ENCODE measurements at regions not wholly inside any gene's neighbourhood (a gene's known extent, or its start where the extent isn't known, plus 50 kb on each side); places are given as distances from the start of the nearest gene placed in this dataset.
A peak's percentile ranks its signal among the peaks of the same experiment; 100 is the strongest.
"Not testable (repeated sequence)": the region's sequence is repeated elsewhere in the genome, so short reads cannot be mapped to it uniquely, and the experiment has no call there.

DNA sequence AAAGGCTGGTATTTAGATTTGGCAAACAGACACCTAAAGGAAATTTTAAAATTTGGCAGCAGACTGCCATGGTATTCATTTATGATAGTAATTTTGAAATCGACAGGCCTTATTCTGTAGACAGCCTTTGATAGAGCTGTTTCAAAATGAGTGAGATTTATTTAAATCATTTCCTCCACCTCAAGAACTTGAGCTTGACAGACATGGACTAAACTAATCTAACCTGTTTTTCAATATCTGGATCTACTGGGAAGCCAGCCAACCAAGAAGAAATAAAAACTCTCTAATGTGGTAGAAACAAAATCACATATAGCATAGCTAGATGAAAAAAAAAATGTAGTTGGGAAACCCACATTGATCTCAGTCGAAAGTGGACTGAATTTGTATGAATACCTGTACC, 56.9 kb upstream of the RASA1 start:
- in situ Hi-C loops (cut with HindIII; ENCODE audit: low sequenced_read_pairs), result no loop called here
- TF ChIP-seq, protein P1, sequence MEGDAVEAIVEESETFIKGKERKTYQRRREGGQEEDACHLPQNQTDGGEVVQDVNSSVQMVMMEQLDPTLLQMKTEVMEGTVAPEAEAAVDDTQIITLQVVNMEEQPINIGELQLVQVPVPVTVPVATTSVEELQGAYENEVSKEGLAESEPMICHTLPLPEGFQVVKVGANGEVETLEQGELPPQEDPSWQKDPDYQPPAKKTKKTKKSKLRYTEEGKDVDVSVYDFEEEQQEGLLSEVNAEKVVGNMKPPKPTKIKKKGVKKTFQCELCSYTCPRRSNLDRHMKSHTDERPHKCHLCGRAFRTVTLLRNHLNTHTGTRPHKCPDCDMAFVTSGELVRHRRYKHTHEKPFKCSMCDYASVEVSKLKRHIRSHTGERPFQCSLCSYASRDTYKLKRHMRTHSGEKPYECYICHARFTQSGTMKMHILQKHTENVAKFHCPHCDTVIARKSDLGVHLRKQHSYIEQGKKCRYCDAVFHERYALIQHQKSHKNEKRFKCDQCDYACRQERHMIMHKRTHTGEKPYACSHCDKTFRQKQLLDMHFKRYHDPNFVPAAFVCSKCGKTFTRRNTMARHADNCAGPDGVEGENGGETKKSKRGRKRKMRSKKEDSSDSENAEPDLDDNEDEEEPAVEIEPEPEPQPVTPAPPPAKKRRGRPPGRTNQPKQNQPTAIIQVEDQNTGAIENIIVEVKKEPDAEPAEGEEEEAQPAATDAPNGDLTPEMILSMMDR (IDR thresholded peaks at IDR 0.05; ENCODE audit: low read depth, low read length), result no peak
- DNase-seq (ENCODE audit: low read depth, low spot score), result peak; percentile 21
- no peak overlapping the region for H3K4me3 ChIP-seq (ENCODE audit: low read depth, low read length)

GRCh38 chr5:87211676-87212075, 56.0 kb upstream of the RASA1 start:
- no peak for DNase-seq (ENCODE audit: low read depth, low spot score)
- in situ Hi-C loops (cut with HindIII; ENCODE audit: low sequenced_read_pairs), result no loop called here
- TF ChIP-seq, protein P1 (IDR thresholded peaks at IDR 0.05; ENCODE audit: low read depth, low read length), result no peak
- no peak overlapping the region for H3K4me3 ChIP-seq (ENCODE audit: low read depth, low read length)

DNA sequence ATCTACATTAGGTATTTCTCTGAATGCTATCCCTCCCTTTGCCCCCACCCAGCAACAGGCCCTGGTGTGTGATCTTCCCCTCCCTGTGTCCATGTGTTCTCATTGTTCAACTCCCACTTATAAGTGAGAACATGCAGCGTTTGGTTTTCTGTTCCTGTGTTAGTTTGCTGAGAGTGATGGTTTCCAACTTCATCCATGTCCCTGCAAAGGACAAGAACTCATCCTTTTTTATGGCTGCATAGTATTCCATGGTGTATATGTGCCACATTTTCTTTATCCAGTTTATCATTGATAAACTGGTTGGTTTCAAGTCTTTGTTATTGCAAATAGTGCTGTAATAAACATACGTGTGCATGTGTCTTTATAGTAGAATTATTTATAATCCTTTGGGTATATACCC, 55.5 kb upstream of the RASA1 start:
- in situ Hi-C loops (cut with HindIII; ENCODE audit: low sequenced_read_pairs); DNase-seq (ENCODE audit: low read depth, low spot score); H3K4me3 ChIP-seq (ENCODE audit: low read depth, low read length): not testable (repeated sequence)

DNA sequence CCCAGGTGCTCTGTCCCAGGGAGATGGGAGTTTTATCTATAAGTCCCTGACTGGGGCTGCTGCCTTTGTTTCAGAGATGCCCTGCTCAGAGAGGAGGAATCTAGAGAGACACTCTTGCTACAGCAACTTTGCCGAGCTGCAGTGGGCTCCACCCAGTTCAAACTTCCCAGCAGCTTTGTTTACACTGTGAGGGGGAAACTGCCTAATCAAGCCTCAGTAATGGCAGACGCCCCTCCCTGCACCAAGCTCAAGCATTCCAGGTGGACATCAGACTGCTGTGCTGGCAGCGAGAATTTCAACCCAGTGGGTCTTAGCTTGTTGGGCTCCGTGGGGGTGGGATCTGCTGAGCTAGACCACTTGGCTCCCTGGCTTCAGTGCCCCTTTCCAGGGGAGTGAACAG, 50.2 kb upstream of the RASA1 start:
- H3K4me3 ChIP-seq (ENCODE audit: low read depth, low read length); in situ Hi-C loops (cut with HindIII; ENCODE audit: low sequenced_read_pairs); DNase-seq (ENCODE audit: low read depth, low spot score): not testable (repeated sequence)
